Activated naive CD4-positive, alpha-beta T cell treated with anti-CD3 and anti-CD28 coated beads, Interleukin-2, amount 50 U/mL, for 72 hours (primary cell): ENCODE measurements at regions not wholly inside any gene's neighbourhood (a gene's known extent, or its start where the extent isn't known, plus 50 kb on each side); places are given as distances from the start of the nearest gene placed in this dataset.

Experiments used
- ATAC-seq, 2 donors: fragments of 150-1000 bp; cut with Tn5 transposase; 2 replicates each; pipeline ENCODE4 v1.10.0; 2021; ENCODE audit warnings: mild to moderate bottlenecking in 2 of 2, moderate library complexity in 2 of 2
- DNase-seq, 2 donors: peaks; one replicate each; pipeline ENCODE4 v3.0.0; 2021 to 2022; ENCODE audit warnings: low spot score in 2 of 2
- H3K27ac Mint-ChIP-seq, 2 donors: one replicate each; pipeline ENCODE4 v1.8.0; 2022; ENCODE audit warnings: mild to moderate bottlenecking in 2 of 2, mixed read lengths in 2 of 2
- H3K36me3 Mint-ChIP-seq, 2 donors: one replicate each; pipeline ENCODE4 v1.8.0; 2022; ENCODE audit warnings: mixed read lengths in 2 of 2
- H3K9me3 Mint-ChIP-seq, 2 donors: one replicate each; pipeline ENCODE4 v1.8.0; 2022; ENCODE audit warnings: mixed read lengths in 2 of 2

DNA sequence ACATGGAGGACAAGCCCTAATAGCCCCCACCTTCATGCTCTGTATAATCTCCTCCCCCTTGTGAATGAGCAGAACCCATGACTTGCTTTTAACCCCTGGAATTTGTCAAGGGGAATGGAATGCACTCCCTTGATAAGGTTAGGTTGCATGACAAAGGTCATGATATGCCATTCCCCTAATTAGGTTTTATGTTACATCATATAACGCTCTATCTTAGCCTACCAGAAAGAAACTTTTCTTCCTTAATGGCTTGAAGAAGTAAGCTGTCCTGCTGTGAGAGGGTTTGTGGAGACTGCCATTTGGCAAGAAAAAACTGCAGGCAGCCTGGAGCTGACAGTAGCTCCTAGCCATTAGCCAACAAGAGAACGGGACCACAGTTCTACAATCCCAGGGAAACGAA, 399.8 kb upstream of the MAD2L1 start:
- H3K27ac Mint-ChIP-seq, result no peak overlapping the region
- DNase-seq (no peak), ATAC-seq (no peak)
- peaks cover 16 to 20% of the 10 kb centered on the region in 2 donors for H3K9me3 Mint-ChIP-seq
- peaks cover 0 to 11% of the 10 kb centered on the region in 2 donors for H3K36me3 Mint-ChIP-seq

DNA sequence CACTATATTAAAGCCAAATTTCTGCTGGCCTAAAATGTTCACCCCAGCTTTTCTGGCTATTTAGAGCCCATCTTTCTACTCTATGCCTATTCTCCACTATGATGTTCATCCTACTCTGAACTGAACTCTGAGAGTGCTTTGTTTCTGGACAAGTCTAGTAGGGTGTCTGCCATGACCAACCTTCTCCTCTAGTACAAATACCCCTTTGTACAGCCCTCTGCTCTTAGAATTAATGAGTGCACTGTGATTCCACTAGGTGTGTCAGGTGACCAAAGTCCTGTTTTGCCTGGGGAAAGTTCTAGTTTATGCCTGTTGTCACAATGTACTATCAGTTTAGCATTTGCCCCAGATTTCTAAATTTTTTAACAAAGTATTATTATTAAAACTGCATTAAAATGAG, 388.1 kb upstream of the MAD2L1 start:
- H3K36me3 Mint-ChIP-seq, result no peaks in the 10 kb centered on the region
- H3K27ac Mint-ChIP-seq, result no peak overlapping the region
- DNase-seq (no peak), ATAC-seq (no peak)
- H3K9me3 Mint-ChIP-seq, result no peaks in the 10 kb centered on the region

DNA sequence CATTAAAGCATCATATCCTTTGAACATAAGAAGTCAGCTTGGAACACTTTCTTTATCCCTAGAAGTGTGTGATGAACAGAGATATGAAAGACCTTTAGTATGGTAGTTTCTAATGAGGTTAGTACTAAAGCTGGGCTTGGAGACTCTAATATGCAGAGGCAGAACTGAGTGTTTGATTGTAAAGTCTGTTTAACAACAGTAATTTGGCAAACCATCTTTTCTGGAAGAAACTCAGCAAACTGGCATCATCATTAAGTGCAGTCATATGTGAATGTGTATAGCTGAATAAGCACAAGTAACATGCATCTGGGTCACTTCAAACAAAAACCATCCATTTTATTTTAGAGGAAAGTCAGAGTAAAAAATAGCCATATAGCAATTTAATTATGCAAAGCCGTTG, 385.9 kb upstream of the MAD2L1 start:
- H3K9me3 Mint-ChIP-seq, result no peaks in the 10 kb centered on the region
- H3K27ac Mint-ChIP-seq, result no peak overlapping the region
- H3K36me3 Mint-ChIP-seq, result no peaks in the 10 kb centered on the region
- no peak for ATAC-seq
- DNase-seq, result no peak

DNA sequence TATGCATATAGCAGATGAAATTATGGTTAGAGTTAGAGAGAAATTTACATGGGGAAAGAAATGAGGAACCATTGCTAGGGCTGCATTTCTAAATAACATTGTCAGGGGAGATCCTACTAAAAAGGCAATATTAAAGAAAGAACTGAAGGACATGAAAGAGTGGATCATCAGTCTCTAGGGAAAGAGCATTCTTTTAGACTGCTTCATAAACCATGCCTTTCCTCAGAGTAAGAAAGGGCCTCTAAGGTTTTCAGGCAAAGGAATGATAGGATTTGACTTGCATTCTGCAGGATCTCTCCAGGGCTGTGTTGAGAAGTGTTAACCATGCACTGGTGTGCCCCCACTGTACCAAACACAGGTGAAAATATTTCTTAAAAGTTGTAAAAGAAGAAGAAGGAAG, 385.4 kb upstream of the MAD2L1 start:
- Mint-ChIP-seq H3K36me3 (no peaks in the 10 kb centered on the region), H3K27ac (no peak overlapping the region), H3K9me3 (no peaks in the 10 kb centered on the region)
- no peak for DNase-seq
- no peak for ATAC-seq

- ATAC-seq, result no peak
- no peak for DNase-seq
- no peaks in the 10 kb centered on the region for H3K9me3 Mint-ChIP-seq
- H3K27ac Mint-ChIP-seq, result no peak overlapping the region
- H3K36me3 Mint-ChIP-seq, result no peaks in the 10 kb centered on the region
Observed at GRCh38 chr4:120447774-120448173, 381.1 kb upstream of the MAD2L1 start.

GRCh38 chr4:120446051-120446567, 379.5 kb upstream of the MAD2L1 start:
- ATAC-seq (no peak), DNase-seq (no peak)
- H3K9me3 Mint-ChIP-seq, result no peaks in the 10 kb centered on the region
- H3K27ac Mint-ChIP-seq, result no peak overlapping the region
- H3K36me3 Mint-ChIP-seq, result no peaks in the 10 kb centered on the region

DNA sequence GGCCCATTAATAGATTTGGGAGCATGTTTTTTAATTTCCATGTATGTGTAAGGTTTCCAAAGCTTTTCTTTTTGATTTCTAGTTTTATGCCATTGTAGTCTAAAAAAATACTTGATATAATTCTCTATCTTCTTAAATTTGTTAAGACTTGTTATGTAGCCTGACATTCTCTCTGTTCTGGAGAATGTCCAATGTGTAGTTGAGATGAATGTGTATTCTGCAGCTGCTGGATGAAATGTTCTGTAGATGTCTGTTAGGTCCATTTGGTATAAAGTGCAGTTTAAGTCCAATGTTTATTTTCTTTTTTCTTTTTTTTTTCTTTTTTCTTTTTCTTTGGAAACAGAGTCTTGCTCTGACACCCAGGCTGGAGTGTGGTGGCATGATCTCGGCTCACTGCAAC, 378.5 kb upstream of the MAD2L1 start:
- Mint-ChIP-seq H3K9me3 (no peaks in the 10 kb centered on the region), H3K36me3 (no peaks in the 10 kb centered on the region), H3K27ac (no peak overlapping the region)
- DNase-seq (no peak), ATAC-seq (no peak)

DNA sequence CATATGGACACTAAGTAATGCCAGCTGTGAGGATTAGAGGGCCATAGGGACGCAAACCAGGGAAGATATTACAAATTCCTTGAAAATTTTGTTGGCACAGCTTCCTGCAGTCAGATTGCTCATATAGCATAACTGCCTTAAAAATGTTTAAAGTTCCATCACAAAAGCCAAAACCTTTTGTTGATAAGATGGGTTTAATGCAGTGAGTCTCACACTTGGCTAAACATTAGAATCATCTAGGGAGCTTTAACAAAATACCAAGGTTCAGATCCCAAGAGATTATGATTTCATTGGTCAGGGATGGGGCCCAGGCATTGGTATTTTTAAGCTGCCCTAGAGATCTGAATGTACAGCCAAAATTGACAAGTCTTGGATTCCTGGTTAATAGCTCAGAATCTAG, 376.5 kb upstream of the MAD2L1 start:
- no peak for DNase-seq
- H3K27ac Mint-ChIP-seq, result no peak overlapping the region
- no peaks in the 10 kb centered on the region for H3K9me3 Mint-ChIP-seq
- ATAC-seq, result no peak
- H3K36me3 Mint-ChIP-seq, result no peaks in the 10 kb centered on the region

DNA sequence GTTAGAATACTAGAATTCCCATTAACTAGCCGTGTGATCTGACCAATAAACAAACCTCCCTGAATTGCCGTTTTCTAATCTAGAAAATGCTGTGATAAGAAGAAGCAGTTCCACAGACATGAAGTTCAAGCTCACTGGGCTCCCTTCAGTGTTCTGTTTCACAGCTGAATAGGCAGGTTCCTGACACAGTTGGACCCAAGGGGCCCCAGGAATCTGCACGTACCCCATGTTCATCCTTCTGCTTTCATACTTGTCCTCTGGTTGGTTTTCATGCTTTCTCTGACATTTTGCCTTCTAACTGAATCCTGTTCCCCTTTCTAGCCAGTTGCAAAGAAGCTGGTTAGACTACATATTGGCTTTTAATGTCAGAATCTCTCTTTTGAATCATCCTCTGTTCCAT, 374.1 kb upstream of the MAD2L1 start:
- no peak for DNase-seq
- H3K27ac Mint-ChIP-seq, result peak overlapping the region in 1 of 2 donors; percentile 5
- H3K9me3 Mint-ChIP-seq, result no peaks in the 10 kb centered on the region
- H3K36me3 Mint-ChIP-seq, result no peaks in the 10 kb centered on the region
- ATAC-seq, result no peak

DNA sequence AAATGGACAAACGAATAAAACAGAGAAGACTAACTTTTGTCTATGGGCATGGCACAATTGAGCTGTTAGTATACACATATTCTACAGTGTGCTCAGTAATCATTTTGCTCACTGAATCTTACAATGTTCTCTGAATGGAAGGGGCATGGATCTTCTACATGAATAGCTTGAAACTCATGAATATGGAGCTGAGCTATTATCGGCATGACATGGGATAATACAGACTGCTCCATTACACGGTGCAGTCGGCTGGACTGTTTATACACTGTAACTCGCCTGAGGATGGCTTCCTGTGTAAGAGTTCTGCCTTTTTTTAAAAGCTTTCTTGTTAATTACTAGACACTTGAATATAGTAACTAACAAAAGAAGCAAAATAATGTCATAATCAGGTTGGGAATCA, 368.5 kb upstream of the MAD2L1 start:
- ATAC-seq (no peak), DNase-seq (no peak)
- no peak overlapping the region for H3K27ac Mint-ChIP-seq
- no peaks in the 10 kb centered on the region for H3K36me3 Mint-ChIP-seq
- no peaks in the 10 kb centered on the region for H3K9me3 Mint-ChIP-seq

DNA sequence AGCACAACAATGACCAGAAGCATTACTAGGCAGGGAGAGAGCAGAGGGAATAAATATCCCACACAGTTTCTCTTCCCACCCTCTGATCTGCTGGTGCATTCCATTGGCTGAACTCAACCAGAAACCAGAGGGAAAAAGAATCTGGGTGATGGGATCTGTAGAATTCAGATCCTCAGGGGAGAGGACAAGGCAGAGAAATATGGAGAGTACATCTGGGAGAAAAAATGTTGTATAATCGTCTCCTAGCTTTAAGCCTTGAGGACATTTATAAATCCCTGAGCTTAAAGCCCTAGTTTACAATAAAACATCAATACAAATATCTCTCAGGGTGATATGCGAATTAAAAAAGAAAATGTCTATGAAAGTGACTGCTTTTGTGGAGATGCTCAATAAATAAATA, 368.1 kb upstream of the MAD2L1 start:
- Mint-ChIP-seq H3K27ac (no peak overlapping the region), H3K36me3 (no peaks in the 10 kb centered on the region), H3K9me3 (no peaks in the 10 kb centered on the region)
- ATAC-seq (no peak), DNase-seq (no peak)

- DNase-seq (no peak), ATAC-seq (no peak)
- Mint-ChIP-seq H3K27ac (no peak overlapping the region), H3K36me3 (no peaks in the 10 kb centered on the region), H3K9me3 (no peaks in the 10 kb centered on the region)
Observed at GRCh38 chr4:120432301-120432860, 365.7 kb upstream of the MAD2L1 start.

DNA sequence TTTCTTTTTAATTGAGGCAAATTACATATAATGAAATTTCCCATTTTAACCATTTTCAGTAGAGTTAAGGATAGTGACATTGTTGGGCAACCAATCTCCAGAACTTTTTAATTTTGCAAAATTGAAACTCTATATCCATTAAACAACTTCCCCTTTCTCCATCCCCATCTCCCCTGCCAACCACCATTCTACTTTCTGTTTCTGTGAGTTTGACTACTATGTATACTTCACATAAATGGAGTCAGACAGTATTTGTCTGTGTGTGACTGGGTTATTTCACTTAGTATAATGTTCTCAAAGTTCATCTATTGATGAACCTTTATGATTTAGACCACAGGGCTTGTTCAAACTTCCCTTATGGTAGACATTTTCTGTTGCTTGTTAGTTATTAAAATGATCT, 364.5 kb upstream of the MAD2L1 start:
- Mint-ChIP-seq H3K27ac (no peak overlapping the region), H3K36me3 (no peaks in the 10 kb centered on the region)

DNA sequence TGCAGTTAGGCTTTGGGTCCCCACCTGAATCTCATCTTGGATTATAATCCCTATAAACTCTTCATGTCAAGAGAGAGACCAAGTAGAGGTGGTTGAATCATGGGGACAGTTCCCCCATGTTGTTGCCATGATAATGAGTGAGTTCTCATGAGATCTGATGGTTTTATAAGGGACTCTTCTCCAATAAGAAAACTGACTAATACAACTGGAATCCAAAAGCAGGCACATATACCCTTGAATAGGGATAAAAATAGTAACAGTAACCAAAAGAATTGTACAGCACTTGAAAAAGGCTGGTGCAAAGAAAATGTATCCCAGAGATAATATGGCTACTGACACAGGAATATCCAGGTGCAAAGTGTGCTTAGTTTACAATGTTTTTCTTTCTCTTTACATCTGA, 351.5 kb upstream of the MAD2L1 start:
- Mint-ChIP-seq H3K27ac (no peak overlapping the region), H3K9me3 (peaks cover 11 to 23% of the 10 kb centered on the region in 2 donors), H3K36me3 (no peaks in the 10 kb centered on the region)
- no peak for ATAC-seq
- no peak for DNase-seq

More for the DNA sequence above, 364.5 kb upstream of the MAD2L1 start:
- DNase-seq (no peak), ATAC-seq (no peak)
- no peaks in the 10 kb centered on the region for H3K9me3 Mint-ChIP-seq

DNA sequence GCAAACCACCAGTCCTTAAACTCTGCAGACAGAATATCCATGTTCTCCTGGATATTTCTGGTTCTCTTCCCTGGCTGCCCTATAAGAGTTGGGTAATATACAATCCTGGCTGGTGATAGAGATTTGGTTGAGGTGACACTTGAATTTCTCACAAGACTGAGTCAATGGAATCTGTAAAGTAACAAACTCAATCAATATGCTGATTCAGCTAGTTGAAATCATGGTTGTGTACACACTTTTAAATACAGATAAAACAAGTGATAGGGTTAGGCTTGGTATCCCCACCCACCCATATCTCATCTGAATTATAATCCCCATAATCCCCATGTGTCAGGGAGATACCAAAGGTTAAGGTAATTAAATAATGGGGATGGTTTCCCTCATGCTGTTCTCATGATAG, 349.2 kb upstream of the MAD2L1 start:
- Mint-ChIP-seq H3K9me3 (peaks cover 20 to 27% of the 10 kb centered on the region in 2 donors), H3K36me3 (no peaks in the 10 kb centered on the region), H3K27ac (no peak overlapping the region)
- DNase-seq, result no peak
- ATAC-seq, result no peak

DNA sequence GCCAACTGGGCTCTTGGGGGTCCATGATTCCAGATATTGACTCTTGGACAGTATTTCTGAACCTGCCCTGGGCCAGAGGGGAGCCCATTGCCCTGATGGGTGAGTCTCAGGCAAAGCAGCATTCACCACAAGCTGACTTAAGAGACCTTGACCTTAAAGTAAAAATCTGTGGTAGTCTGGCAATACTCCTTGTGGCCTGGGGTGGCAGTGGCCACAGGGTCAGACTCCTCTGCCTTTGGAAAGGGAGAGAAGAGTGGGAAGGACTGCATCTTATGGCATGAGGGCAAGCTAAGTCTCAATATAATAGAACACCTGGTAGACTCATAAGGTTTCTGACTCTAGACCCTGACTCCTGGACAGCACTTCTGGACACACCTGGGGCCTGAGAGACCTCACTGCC, 340.3 kb upstream of the MAD2L1 start:
- Mint-ChIP-seq H3K9me3 (peaks cover 16 to 19% of the 10 kb centered on the region in 2 donors), H3K36me3 (peaks cover 0 to 15% of the 10 kb centered on the region in 2 donors), H3K27ac (no peak overlapping the region)
- DNase-seq (no peak), ATAC-seq (no peak)

DNA sequence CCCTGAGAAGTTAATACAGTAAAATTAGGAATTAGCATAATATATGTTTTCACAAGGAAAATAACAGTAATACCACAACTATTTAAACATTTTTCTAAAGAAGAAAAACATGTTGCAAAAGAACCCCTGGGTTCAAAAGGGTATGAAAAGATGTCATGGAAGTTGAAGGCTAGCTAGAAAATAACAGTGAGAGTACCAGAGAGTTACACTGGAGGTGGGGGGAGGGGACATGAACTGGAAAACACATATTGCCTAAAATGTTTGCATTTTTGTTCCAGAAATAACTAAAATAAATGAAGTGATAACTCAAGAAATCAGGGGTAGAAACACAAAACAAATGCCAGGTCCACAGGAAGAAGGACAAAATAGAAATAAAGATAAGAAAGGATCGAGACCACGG, 336.6 kb upstream of the MAD2L1 start:
- H3K36me3 Mint-ChIP-seq, result peaks cover 0 to 6% of the 10 kb centered on the region in 2 donors
- H3K9me3 Mint-ChIP-seq, result peaks cover 8 to 9% of the 10 kb centered on the region in 2 donors
- no peak overlapping the region for H3K27ac Mint-ChIP-seq
- ATAC-seq (no peak), DNase-seq (no peak)

- Mint-ChIP-seq H3K9me3 (peaks cover 0 to 4% of the 10 kb centered on the region in 2 donors), H3K36me3 (no peaks in the 10 kb centered on the region), H3K27ac (no peak overlapping the region)
- no peak for ATAC-seq
- no peak for DNase-seq
Observed at GRCh38 chr4:120400441-120400840, 333.8 kb upstream of the MAD2L1 start.

GRCh38 chr4:120399826-120400225, 333.2 kb upstream of the MAD2L1 start:
- ATAC-seq, result no peak
- H3K9me3 Mint-ChIP-seq, result peaks cover 0 to 2% of the 10 kb centered on the region in 2 donors
- H3K36me3 Mint-ChIP-seq, result no peaks in the 10 kb centered on the region
- no peak for DNase-seq
- H3K27ac Mint-ChIP-seq, result no peak overlapping the region
